Spleen (tissue), 11 donors: ENCODE measurements at regions not wholly inside any gene's neighbourhood (a gene's known extent, or its start where the extent isn't known, plus 50 kb on each side); places are given as distances from the start of the nearest gene placed in this dataset.

Experiments
- DNase-seq: peaks from one replicate; pipeline ENCODE4 v3.0.0-alpha.2; 2020
- H3K27ac ChIP-seq, 8 donors: fragments of 200-600 bp; sonication (generic) in 7 of 8; 1 replicate in 4 of 8; 2 replicates in 4 of 8; pipeline versions ENCODE4 v1.5.0 to v1.8.0; 2016 to 2021; ENCODE audit warnings: inconsistent platforms in 4 of 8, mild to moderate bottlenecking in 4 of 8, moderate library complexity in 1 of 8
- H3K27me3 ChIP-seq, 7 donors: fragments of 200-600 bp; sonication (generic) in 6 of 7; replicated peaks in 1 of 7; 1 replicate in 4 of 7; 2 replicates in 3 of 7; pipeline versions ENCODE4 v1.5.0 to v1.8.0; 2016 to 2021; ENCODE audit warnings: inconsistent platforms in 3 of 7, mild to moderate bottlenecking in 1 of 7
- H3K36me3 ChIP-seq, 6 donors: fragments of 200-600 bp; sonication (generic) in 5 of 6; 1 replicate in 4 of 6; 2 replicates in 2 of 6; pipeline versions ENCODE4 v1.5.0 to v1.8.0; 2016 to 2021; ENCODE audit warnings: inconsistent platforms in 2 of 6
- H3K4me1 ChIP-seq, 6 donors: fragments of 200-600 bp; sonication (generic) in 5 of 6; 1 replicate in 3 of 6; 2 replicates in 3 of 6; pipeline versions ENCODE4 v1.5.0 to v1.8.0; 2016 to 2021; ENCODE audit warnings: inconsistent platforms in 3 of 6
- H3K4me3 ChIP-seq, 8 donors: fragments of 200-600 bp; sonication (generic) in 7 of 8; 1 replicate in 4 of 8; 2 replicates in 4 of 8; pipeline versions ENCODE4 v1.5.0 to v1.8.0; 2016 to 2021; ENCODE audit warnings: inconsistent platforms in 4 of 8, mild to moderate bottlenecking in 4 of 8, moderate library complexity in 2 of 8
- H3K9me3 ChIP-seq, 8 donors: fragments of 200-600 bp; sonication (generic) in 7 of 8; 1 replicate in 4 of 8; 2 replicates in 4 of 8; pipeline versions ENCODE4 v1.5.0 to v1.8.0; 2016 to 2021; ENCODE audit warnings: inconsistent platforms in 4 of 8
- POLR2A ChIP-seq, 3 donors: fragments of 450-650 bp; IDR thresholded peaks; one replicate each; pipeline ENCODE4 v1.5.1; 2017; ENCODE audit warnings: antibody characterized with exemption in 3 of 3, mild to moderate bottlenecking in 1 of 3
- POLR2AphosphoS5 ChIP-seq, 3 donors: sonication (generic); formaldehyde crosslinking; IDR thresholded peaks; one replicate each; pipeline ENCODE4 v1.5.1; 2017; ENCODE audit warnings: antibody characterized with exemption in 3 of 3
- WGBS, 5 donors: extraction: QIAGEN DNeasy Blood & Tissue Kit in 3 of 5; methylation state at CpG; one replicate each; pipeline versions ENCODE4 v1.1.5 to v1.1.7; 2013 to 2018; 5-methylcytosine and 5-hydroxymethylcytosine counted together
- intact Hi-C: fragments of 100-400 bp; cut with DNase I; formaldehyde crosslinking; loops from one replicate; pipeline ENCODE4 v1.15.0; 2023; ENCODE audit warnings: low total_unique reads
- TF ChIP-seq, protein P1 (sequence below), 11 experiments: fragments of 200-600 bp in 7 of 11; fragments of 450-650 bp in 4 of 11; sonication (generic) in 4 of 11; IDR thresholded peaks in 8 of 11; conservative IDR thresholded peaks in 3 of 11; 1 replicate in 7 of 11; 2 replicates in 4 of 11; pipeline versions ENCODE4 v1.4.0 to v1.8.0; 2016 to 2021; ENCODE audit warnings: antibody characterized with exemption in 11 of 11, inconsistent platforms in 4 of 11, mild to moderate bottlenecking in 1 of 11
- donor health status: healthy with polysubstance abuse.
- donor health status: DM: no; HTN: no; CAD: no; lungs with moderate emphysema.
- donor health status: DM: no; HTN: no; CAD: no.
- donor health status: Bipolar disorder and iron deficiency.
- donor health status: healthy.
- donor health status: DM: no; HTN: no; CAD: no.
- donor health status: DM: yes; HTN: yes; CAD: no.

GRCh38 chr15:36399276-36399675, 180.2 kb upstream of the CDIN1 start:
- no peak for DNase-seq
- TF ChIP-seq POLR2AphosphoS5 (IDR thresholded peaks at IDR 0.05) (no peak), POLR2A (IDR thresholded peaks at IDR 0.05) (no peak)
- TF ChIP-seq, protein P1, sequence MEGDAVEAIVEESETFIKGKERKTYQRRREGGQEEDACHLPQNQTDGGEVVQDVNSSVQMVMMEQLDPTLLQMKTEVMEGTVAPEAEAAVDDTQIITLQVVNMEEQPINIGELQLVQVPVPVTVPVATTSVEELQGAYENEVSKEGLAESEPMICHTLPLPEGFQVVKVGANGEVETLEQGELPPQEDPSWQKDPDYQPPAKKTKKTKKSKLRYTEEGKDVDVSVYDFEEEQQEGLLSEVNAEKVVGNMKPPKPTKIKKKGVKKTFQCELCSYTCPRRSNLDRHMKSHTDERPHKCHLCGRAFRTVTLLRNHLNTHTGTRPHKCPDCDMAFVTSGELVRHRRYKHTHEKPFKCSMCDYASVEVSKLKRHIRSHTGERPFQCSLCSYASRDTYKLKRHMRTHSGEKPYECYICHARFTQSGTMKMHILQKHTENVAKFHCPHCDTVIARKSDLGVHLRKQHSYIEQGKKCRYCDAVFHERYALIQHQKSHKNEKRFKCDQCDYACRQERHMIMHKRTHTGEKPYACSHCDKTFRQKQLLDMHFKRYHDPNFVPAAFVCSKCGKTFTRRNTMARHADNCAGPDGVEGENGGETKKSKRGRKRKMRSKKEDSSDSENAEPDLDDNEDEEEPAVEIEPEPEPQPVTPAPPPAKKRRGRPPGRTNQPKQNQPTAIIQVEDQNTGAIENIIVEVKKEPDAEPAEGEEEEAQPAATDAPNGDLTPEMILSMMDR (IDR thresholded peaks at IDR 0.05 in 8 of 11, conservative IDR thresholded peaks at IDR 0.05 in 3 of 11): no peak
- WGBS, 5 donors: 86 to 93% (median 90%) methylated on average over 9 of the region's 9 CpGs
- intact Hi-C loops: no loop called here
- Histone ChIP-seq H3K36me3 (no peaks in the 10 kb centered on the region), H3K4me1 (no peaks in the 10 kb centered on the region), H3K9me3 (no peaks in the 10 kb centered on the region), H3K4me3 (no peak overlapping the region), H3K27me3 (no peaks in the 10 kb centered on the region), H3K27ac (no peak overlapping the region)

DNA sequence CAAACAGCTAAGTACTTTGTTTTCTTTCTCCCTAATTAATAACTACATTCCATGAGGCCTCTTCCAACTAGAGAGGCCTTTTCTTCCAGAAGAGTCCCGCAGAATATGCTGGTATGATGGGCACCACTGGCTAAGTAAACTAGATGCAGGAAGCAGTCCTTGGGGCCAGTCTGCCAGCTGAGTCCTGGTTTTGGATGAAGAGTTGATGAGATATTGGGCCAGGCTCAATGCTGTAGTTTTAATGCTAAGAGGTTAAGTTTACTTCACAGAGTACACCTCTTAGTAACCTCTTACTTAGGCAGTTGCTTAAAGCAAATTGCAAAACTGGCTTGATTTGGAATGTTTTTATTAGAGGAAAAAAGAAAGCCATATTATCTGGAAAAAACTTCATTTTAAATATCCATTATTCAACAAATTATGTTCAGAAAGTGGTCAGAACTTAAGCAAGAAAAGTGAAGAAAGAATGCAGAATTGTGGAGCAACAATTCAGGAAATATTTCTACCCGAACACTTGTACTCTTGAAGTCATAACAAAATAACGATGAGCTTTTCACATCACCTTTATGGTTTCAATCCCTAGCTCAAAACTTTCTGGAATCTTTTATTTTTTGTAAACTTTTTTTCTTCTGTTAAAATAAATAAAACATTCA, 178.4 kb upstream of the CDIN1 start:
- Histone ChIP-seq H3K36me3 (no peaks in the 10 kb centered on the region), H3K27me3 (no peaks in the 10 kb centered on the region), H3K4me3 (peak overlapping the region in 3 of 8 donors; percentile 11 to 55 (median 22)), H3K4me1 (no peaks in the 10 kb centered on the region), H3K27ac (peak overlapping the region in 5 of 8 donors; percentile 26 to 72 (median 55)), H3K9me3 (no peaks in the 10 kb centered on the region)
- TF ChIP-seq, protein P1 (IDR thresholded peaks at IDR 0.05 in 8 of 11, conservative IDR thresholded peaks at IDR 0.05 in 3 of 11): no peak
- TF ChIP-seq POLR2A (IDR thresholded peaks at IDR 0.05) (no peak), POLR2AphosphoS5 (IDR thresholded peaks at IDR 0.05) (no peak)
- DNase-seq: no peak
- intact Hi-C loops: no loop called here
- 75 to 87% (median 80%) methylated on average over 3 of the region's 3 CpGs for WGBS, 5 donors

GRCh38 chr15:36401586-36401966, 177.8 kb upstream of the CDIN1 start:
- Histone ChIP-seq H3K27ac (peak overlapping the region in 5 of 8 donors; percentile 26 to 72 (median 55)), H3K4me1 (no peaks in the 10 kb centered on the region), H3K4me3 (peak overlapping the region in 4 of 8 donors; percentile 11 to 55 (median 22)), H3K9me3 (no peaks in the 10 kb centered on the region), H3K27me3 (no peaks in the 10 kb centered on the region), H3K36me3 (no peaks in the 10 kb centered on the region)
- DNase-seq: no peak
- intact Hi-C loops: no loop called here
- WGBS, 5 donors: 51 to 82% (median 59%) methylated on average over 3 of the region's 3 CpGs
- no peak for TF ChIP-seq POLR2AphosphoS5 (IDR thresholded peaks at IDR 0.05)
- TF ChIP-seq POLR2A (IDR thresholded peaks at IDR 0.05): no peak
- TF ChIP-seq, protein P1 (IDR thresholded peaks at IDR 0.05 in 8 of 11, conservative IDR thresholded peaks at IDR 0.05 in 3 of 11): no peak

DNA sequence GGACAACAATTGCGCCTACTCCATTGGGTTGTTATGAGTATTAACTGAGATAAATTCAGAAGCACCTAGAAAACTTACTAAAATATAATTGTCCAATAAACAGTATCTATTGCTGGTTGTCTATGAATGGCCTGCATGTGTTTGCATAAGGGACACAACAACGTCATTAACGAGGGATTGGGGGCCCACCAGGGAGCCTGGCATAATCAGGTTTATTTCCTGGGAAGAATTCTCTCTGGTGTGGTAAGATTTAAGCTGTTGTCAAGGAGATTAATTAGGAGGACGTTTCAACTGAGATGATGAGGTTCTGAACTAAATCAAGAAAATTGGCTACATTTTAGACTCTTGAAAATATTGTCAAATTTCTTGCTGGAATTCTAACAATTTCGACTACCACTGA, 176.1 kb upstream of the CDIN1 start:
- WGBS, 5 donors: 68 to 86% (median 77%) methylated on average over 5 of the region's 5 CpGs
- Histone ChIP-seq H3K36me3 (no peaks in the 10 kb centered on the region), H3K4me3 (no peak overlapping the region), H3K9me3 (no peaks in the 10 kb centered on the region), H3K4me1 (no peaks in the 10 kb centered on the region), H3K27me3 (no peaks in the 10 kb centered on the region), H3K27ac (peak overlapping the region in 4 of 8 donors; percentile 15 to 72 (median 40))
- TF ChIP-seq POLR2A (IDR thresholded peaks at IDR 0.05) (no peak), POLR2AphosphoS5 (IDR thresholded peaks at IDR 0.05) (no peak)
- TF ChIP-seq, protein P1 (IDR thresholded peaks at IDR 0.05 in 8 of 11, conservative IDR thresholded peaks at IDR 0.05 in 3 of 11): no peak
- intact Hi-C loops: no loop called here
- DNase-seq: no peak
